Glomerular visceral epithelial cell (primary cell): ENCODE measurements at regions not wholly inside any gene's neighbourhood (a gene's known extent, or its start where the extent isn't known, plus 50 kb on each side); places are given as distances from the start of the nearest gene placed in this dataset.
"Not testable (repeated sequence)": the region's sequence is repeated elsewhere in the genome, so short reads cannot be mapped to it uniquely, and the experiment has no call there.

Source experiments
- DNase-seq: peaks from one replicate; pipeline ENCODE4 v3.0.0-alpha.2; 2016; ENCODE audit errors: extremely low spot score

DNA sequence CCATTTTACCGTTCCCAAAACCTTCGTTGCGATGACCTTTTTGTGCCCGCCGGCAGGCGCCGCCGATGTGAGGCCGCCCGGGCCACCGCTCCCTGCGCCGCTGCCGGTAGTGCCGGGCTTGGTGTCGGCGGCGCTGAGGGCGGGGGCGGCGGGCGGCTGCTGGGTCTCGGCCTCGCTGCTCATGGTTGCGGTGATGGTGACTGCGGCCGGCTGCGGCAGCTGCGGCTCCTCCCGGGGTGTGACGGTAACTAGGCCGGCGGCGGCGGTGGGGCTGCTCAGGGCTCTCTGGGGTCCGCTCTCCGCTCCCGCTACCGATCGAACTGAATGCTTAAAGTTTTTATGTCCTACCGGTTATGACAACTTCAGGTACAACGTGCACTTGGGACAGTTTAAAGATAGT lies 472.6 kb upstream of the CCDC196 start:
- not testable (repeated sequence) for DNase-seq

DNA sequence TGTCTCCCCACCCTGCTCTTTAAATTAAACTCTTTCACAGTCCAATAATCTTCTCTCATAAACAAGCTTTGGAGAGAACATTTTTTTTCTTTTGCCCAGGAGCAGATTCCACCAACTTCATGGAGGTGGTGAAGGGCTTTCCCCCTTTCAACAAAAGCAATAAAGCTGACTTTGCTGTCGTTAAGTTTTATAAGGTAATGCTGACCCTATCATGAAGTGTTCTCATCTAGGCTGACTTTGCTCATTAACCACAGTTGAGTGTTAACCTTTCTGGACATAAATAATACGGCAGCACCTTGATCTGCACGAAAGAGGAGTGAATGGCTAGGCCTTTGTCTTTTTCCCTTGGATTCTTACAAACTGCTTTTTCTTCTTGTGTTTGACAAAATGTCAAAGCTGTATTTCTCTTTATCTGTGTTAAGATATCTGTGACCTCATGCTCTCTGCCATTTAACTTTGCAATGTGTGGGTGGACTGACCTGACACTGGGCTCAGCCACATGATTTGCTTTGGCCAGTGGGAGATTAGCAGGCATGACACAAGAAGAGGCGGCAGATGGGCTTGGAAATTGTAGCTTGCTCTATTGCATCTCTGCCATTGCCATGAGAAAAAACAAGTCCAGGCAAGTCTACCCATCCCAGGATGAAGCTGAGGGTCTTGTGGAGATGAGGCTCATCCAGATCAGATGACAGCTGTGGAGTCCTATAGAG lies 470.9 kb upstream of the CCDC196 start:
- DNase-seq: no peak

DNA sequence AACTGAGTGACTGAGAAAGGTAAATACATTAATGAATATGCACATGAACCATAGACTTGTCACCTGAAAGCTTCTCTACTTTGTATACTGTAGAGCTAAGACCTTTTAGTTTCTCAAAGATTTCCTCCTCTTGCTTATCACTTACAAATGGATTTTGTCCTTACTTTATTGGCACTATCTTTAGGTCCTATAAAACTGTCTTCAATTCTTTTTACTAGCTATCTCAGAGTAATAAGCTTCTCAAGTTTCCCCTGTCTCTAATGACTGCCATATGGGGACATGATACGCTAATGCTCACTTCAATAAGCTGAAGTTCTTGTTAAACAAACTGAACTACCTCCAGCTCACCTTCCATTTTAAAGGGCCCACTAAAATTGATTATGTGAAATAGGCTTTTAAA lies 468.2 kb upstream of the CCDC196 start:
- no peak for DNase-seq

DNA sequence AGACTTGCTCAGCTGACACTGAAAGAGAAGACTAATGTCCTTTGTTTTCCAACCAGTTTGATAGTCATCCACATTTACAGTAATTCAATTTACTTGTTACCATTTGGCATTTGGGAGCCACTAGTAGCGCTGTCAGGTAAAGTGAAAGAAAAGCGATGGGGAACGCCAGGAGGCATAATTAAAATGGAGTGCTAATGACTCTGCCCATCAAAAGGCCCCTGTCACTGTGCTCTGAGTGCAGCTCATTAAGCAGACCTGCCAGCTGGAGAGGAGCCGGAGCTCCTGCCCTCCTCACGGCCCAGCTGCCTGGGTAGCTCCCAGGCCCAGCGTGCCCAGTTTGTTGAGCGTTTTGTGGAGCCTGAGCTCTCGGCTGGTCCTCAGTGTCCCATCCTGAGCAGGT lies 463.6 kb upstream of the CCDC196 start:
- DNase-seq: no peak

DNA sequence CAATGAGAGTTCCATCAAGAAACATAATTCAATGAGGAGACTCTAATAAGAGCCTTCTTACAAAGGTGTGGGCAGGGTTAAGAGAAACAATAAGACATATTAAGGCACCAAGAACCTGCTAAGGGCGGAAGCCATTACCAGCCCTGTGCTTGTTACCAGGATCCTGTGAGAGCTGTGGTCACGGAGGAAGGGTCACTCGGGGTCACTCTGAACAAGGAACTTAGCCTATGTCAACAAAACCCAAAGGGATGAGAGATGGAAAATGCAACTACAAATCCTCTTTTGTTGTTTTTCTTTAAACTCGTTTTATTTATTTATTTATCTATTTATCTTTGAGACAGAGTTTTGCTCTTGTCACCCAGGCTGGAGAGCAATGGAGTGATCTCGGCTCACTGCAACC lies 460.4 kb upstream of the CCDC196 start:
- no peak for DNase-seq

DNA sequence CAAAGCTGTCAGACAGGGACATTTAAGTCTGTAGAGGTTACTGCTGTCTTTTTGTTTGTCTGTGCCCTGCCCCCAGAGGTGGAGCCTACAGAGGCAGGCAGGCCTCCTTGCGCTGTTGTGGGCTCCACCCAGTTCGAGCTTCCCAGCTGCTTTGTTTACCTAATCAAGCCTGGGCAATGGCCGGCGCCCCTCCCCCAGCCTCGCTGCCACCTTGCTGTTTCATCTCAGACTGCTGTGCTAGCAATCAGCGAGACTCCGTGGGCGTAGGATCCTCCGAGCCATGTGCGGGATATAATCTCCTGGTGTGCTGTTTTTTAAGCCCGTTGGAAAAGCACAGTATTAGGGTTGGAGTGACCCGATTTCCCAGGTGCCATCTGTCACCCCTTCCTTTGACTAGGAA lies 454.2 kb upstream of the CCDC196 start:
- not testable (repeated sequence) for DNase-seq

DNA sequence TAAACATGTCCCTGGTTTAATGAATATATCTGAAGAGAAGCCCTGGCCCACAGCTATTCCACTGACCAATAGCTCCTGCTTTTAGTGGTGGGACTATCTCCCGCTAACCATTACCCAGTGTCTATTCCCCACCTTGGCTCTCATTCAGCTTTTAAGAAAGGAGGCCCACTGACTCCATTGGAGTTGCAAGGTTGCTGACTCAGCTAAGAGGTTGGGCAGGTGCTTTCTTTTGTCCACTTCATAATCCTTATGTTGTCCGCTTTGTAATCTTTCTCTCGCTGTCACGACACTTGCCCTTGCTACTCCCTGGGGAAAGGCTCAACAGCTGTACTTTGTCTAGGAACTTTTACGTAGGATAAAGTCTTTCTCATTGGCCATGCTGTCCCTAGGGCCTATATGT lies 453.4 kb upstream of the CCDC196 start:
- DNase-seq: no peak

DNA sequence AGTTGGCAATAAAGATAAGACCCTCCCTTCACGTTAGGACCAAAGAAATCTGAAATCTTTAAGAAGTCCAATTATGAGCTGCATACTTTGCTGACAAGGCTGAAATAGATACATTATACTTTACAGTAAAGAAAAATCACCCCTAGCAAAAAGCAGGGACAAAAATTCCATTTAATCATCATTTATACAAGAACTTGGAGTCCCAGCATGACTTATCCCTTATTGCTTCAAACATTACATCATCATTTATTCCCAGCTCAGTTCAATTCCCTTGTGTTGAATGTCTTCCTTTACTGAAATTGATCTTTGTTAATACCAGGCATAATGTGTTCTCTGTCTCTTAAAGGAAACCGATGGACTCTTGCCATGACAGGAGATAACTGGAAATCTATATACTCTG lies 449.6 kb upstream of the CCDC196 start:
- no peak for DNase-seq

DNA sequence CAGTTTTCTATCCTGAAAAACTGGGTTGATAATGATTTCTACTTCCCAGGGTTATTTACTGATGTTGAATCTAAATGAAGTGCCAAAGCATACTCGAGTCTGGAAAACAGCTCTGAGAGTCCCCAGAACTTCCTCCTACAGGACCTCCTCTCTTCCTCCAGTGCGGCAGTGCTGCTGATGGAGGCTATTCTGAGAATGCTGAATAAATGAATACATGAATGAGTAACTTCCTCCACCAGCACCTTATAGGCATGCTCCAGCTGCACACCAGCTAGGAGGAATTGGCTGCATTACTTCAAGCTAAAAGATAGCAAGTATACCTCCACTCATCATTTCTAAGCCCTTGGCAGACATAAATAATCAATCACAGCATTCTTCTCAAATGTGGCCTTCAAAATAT lies 448.8 kb upstream of the CCDC196 start:
- no peak for DNase-seq

DNA sequence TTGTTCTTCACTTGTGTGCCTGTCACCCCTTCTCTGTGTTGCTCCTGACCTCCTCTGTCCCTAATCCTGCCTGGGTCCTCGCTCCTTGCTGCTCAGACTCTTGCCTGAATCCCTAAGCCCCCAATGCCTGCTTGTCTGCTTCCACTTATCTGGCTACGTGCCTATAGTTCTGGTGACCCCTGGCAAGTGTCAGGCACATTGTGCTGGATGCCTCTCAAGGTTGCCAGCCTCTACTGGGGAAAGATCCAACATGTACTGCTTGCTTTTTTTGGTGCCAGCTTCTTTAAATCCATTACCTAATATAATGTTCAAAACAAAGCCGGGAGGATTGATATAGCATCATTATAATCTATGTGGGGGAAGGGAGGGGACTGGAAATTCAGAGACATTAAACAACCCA lies 448.0 kb upstream of the CCDC196 start:
- no peak for DNase-seq

DNA sequence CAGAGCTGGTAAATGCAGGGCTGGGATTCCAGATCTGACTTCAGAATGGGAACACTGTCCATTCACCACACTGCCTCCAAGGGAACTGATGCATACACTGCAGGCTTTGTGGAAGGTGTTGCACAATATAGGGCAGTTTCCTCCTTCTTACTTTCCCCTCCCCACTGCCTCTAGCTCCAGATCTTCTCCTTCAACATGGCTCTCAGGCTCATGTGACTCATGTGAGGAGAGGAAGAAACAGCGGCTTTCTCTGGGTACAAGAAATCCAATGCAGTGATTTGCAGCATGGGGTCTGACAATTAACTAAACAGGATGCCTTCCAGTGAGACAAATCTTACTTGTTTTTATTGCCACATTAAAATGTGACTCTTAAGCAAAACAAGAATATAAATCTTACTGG lies 447.6 kb upstream of the CCDC196 start:
- no peak for DNase-seq

DNA sequence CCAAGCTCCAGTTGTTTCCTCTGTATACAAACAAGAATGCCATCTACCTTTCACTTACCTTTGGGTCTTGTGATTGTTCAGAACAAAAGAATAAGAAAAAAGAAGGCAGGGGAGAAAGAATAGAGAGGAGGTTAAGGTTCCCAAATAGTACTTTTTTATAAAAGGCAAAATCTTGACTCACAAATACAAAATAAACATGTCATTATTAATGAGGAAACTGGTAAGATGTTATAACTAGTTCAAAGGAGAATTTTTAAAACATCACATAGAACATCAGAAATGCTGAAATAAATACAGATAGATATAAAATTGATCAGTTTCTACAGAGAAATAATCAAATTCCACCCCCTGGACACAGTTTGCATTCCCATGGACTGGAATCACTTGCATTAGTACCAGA lies 446.7 kb upstream of the CCDC196 start:
- DNase-seq: no peak

DNA sequence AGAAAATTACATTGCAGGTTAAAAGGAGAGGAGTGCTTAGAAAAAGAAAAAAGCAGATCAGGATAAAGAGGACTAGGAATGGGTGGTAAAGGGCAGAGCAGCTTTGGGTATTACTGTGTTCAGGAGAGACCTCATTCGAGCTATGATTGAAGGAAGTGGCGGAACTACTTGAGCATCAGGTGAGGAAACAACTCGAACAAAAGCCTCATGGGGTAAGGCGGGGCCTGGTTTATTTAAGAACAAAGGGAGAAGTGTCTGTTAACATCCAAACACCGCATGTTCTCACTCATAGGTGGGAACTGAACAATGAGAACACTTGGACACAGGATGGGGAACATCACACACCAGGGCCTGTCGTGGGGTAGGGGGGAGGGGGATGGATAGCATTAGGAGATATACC lies 444.6 kb upstream of the CCDC196 start:
- no peak for DNase-seq

DNA sequence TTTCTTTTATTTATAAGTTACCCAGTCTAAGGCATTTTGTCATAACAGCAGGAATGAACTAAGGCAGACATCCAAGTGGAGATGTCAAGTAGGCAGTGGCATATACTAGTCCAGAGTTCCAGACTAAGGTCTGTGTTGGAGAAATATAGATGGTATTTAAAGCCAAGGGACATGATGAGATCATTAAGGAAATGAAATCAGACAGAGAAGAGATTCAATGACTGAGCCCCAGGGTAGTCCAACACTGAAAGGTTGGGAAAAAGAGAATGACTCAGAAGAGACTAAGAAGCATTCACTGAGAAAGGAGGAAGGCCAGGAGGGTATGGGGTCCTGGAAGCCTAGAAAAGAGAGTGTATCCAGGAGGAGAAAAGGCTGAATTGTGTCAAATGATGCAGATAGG lies 442.2 kb upstream of the CCDC196 start:
- no peak for DNase-seq

DNA sequence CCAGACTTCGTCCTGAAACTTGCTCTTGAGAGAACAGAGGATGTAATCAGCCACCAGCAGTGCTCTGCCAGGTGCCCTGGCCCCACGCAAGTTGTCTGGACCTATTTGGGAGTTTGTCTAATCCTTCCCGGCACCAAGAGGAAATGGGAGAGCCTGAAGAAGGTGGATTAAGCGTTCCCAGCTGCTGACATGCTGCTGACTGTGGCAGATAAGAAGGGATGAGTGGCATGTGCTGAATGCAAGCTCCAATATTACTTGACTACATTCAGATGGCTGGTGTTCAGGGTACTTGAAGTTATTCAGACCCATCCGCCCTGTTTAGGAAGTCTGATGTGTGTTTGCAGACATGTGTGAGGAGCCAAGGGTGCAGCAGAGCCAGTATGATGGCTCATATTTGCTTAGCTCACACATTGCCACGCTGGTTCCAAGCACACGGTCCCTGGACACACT lies 440.6 kb upstream of the CCDC196 start:
- DNase-seq: no peak

DNA sequence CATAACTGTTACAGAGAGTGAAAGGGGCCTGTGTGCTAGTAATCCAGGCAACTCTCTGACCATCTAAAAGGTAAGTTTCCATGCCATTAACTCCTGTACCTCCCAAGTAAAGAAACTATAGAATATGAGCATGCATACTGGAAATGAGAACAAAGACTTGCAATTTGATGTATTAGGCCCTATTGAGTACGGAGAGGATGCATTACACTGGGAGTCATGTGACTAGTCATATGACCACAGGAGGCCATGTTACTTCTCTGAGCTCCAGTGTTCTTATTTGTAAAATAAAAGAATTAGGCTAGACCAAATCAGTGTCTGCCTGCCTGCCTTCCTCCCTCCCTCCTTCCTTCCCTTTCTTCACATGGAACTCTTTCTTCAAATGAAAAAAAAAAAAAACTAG lies 440.1 kb upstream of the CCDC196 start:
- no peak for DNase-seq

DNA sequence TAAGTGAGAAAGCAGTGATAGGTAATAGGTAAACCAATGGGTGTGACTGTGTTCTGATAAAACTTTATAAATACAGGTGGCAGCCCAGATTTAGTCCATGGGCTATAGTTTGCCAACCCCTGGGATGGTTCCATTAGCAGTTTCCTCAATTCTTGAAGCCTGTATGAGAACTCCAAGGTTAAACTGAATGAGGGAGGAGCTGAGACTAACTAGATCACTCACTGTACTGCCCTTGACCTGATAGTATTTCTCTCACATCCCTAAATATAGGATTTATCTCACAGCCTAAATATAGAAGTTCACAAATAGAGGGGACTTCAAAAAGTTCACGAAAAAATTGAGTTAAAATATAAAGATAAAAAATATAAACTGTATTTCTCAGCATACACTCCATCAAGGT lies 439.6 kb upstream of the CCDC196 start:
- no peak for DNase-seq

DNA sequence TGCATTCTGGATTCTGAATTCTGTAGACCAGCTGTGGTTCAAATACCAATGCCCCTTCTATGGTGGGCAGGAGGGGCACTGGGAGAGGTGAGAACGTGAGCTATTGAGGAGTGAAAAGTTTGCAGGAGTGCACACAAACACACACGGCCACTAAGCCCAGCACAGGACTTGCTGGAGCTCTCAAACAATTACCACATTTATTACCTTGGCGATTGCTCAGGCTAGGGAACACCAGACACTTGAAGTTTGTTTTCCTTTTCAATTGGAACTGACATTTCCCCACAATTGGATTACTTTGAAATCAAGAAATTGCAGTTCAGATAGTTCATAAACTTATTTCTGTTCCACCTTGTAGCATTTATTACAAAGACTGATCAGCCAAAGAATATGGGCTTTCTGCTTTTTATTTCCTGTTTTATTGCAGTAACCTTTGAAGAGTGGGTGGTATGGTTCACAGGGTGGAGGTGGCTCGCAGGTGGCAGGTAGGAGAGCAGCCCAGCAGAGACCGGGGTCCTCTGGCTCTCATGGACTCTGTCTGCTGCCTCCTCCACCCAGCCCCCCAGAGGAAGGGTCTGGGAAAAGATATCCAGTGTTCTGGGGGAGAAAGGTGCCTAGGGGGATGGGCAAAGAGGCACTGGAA lies 429.8 kb upstream of the CCDC196 start:
- DNase-seq: no peak

DNA sequence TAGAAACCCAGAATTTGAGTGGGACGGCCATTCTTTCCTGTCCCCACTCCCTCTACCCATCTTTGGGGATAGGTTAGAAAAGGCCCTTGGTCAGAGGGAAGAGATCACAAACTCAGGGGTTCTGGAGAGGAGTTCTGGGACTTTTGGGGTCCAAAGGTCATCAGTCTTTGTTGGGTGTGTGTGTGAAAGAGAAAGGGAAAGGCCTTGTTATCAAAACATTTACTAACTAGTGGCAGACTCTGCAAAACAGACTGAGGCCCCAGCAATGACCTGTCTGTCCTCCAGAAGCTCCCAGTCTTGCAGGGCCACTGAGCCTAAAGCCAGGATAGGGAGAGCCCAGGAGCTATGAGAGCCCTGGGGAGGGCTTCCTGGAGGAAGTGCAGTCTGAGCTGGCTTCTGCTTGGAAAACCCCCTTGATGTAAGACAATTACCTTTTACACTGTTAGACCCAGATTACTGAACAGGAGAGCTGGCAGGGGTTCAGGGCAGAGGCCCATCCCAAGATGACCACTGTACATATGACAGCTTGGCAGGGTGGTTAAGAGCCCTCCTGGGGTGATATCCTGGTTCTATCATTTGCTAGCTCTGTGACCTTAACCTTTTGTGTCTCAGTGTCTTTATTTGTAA lies 429.1 kb upstream of the CCDC196 start:
- no peak for DNase-seq

DNA sequence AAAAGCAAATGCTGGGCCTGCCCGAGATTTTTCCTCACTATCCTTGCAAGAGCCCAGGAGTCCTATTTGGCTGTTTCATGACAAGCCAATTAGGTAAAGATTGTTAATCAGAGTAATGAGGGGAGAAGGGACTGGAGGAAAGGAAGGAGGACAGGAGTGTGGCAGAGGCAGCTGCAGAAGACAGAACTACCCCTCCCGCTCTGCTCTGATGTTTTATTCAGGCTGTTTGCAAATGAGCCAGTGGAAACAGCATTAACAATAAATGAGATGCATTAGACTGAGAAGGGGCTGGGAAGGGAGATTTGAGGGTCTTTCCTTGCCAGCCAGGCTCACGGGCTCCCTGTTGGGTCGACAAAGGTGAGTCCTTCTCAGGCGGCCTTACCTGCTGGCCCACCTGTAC lies 421.0 kb upstream of the CCDC196 start:
- DNase-seq: no peak

DNA sequence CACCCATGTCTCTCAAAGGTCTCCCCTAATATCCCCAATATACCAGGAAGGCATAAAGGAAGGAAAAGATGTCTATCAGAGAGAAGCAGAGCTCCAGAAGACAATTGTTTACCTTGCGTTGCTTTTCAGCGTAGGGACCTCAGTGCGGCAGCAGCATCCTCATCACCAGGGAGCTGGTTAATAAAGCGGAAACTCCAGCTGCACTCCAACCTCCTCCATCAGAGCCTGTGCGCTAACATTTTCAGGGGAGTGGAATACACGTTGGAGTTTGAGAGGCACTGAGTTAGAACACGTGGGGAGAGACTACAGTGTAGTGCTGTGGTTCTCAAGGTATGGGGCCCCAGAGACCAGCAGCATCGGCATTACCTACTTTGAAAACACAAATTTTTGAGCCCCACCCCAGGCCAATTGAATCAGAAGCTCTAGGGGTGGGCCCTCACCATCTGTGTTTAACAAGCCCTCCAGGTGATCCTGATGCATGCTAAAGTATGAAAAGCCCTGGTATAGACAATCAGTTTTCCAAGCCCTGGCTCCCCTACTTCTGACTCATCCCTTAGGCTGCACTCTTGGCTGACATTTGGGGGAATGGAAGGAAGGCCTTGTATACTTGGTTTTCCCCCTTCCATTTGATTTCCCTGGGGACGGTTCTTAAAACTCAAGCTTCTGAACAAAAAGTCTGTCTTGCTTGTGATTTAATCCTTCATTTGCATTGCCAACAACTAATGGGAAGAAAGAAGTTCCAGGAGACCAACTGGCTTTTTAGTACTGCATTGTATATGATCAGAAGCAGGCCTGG lies 419.0 kb upstream of the CCDC196 start:
- DNase-seq: no peak

DNA sequence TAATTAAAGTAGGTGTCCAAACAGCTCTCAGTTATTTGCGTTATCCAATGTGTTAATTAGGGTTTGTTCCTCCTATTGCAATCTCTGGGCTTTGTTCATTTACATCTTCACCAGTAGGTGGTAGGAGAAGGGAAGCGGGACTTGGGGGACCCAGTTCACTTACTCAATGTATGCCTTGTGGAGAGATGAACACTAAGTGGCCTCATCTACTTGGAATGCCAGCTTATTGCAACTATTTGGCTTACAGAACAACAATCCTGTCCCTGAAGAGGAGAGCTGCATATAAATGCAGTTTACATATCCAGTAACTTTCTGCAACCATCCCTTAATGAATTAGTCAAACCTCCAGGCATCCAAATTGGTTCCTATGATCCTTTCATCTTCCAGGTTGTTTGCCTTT lies 417.1 kb upstream of the CCDC196 start:
- no peak for DNase-seq
